ENCODE measurements at regions not wholly inside any gene's neighbourhood (a gene's known extent, or its start where the extent isn't known, plus 50 kb on each side); places are given as distances from the start of the nearest gene placed in this dataset.

GRCh38 chr4:183017962-183018361, 81.1 kb upstream of the WWC2 start:
- H3K4me1 Mint-ChIP-seq, result peaks cover 8% of the 10 kb centered on the region
- no peaks in the 10 kb centered on the region for H3K36me3 Mint-ChIP-seq
- H3K27me3 Mint-ChIP-seq (ENCODE audit: low read depth), result no peaks in the 10 kb centered on the region; the same call in 1 of the 2 replicates
- TF ChIP-seq FOXK1 (CRISPR knock-in tag; IDR thresholded peaks at IDR 0.05), result no peak
- no peak for TF ChIP-seq ETV6 (CRISPR knock-in tag; IDR thresholded peaks at IDR 0.05)
- TF ChIP-seq MLX (CRISPR knock-in tag; IDR thresholded peaks at IDR 0.05), result no peak
- TF ChIP-seq ZNF232 (CRISPR knock-in tag; IDR thresholded peaks at IDR 0.05), result no peak
- no peak for TF ChIP-seq AFF4 (CRISPR knock-in tag; IDR thresholded peaks at IDR 0.05; ENCODE audit: borderline replicate concordance)
- no peak for TF ChIP-seq USF2 (CRISPR knock-in tag; IDR thresholded peaks at IDR 0.05)
- no peak for TF ChIP-seq JAZF1 (CRISPR knock-in tag; IDR thresholded peaks at IDR 0.05)
- H3K4me3 Mint-ChIP-seq, result no peak overlapping the region
- no peaks in the 10 kb centered on the region for H3K9me3 Mint-ChIP-seq
- ChIA-PET POLR2A (no interaction called here), CTCF (no interaction called here)
- H3K27ac Mint-ChIP-seq, result no peak overlapping the region
- DNase-seq (ENCODE audit: low spot score) (no peak), ATAC-seq (no peak)

GRCh38 chr4:183014361-183015084, 84.5 kb upstream of the WWC2 start:
- peak overlapping the region; percentile 69 for H3K4me3 Mint-ChIP-seq
- TF ChIP-seq KAT7 (CRISPR knock-in tag; IDR thresholded peaks at IDR 0.05; ENCODE audit: borderline replicate concordance) (no peak), ATF2 (CRISPR knock-in tag; IDR thresholded peaks at IDR 0.05; ENCODE audit: borderline replicate concordance, low read depth) (no peak), CREM (CRISPR knock-in tag; IDR thresholded peaks at IDR 0.05) (no peak), NR1H2 (CRISPR knock-in tag; IDR thresholded peaks at IDR 0.05) (no peak), ZNF281 (CRISPR knock-in tag; IDR thresholded peaks at IDR 0.05) (no peak), ZMAT4 (CRISPR knock-in tag; IDR thresholded peaks at IDR 0.05) (no peak), ZBTB21 (CRISPR knock-in tag; IDR thresholded peaks at IDR 0.05; ENCODE audit: borderline replicate concordance) (no peak), IRF1 (CRISPR knock-in tag; IDR thresholded peaks at IDR 0.05) (no peak), ELF4 (CRISPR knock-in tag; IDR thresholded peaks at IDR 0.05; ENCODE audit: low read depth) (no peak), ATF3 (CRISPR knock-in tag; conservative IDR thresholded peaks at IDR 0.05) (no peak), TP53 (CRISPR knock-in tag; IDR thresholded peaks at IDR 0.05) (no peak), ZNF219 (CRISPR knock-in tag; IDR thresholded peaks at IDR 0.05; ENCODE audit: borderline replicate concordance) (no peak), ZNF396 (CRISPR knock-in tag; IDR thresholded peaks at IDR 0.05; ENCODE audit: borderline replicate concordance) (no peak)
- H3K4me1 Mint-ChIP-seq, result peaks cover 8% of the 10 kb centered on the region
- DNase-seq (ENCODE audit: low spot score), result no peak
- H3K27me3 Mint-ChIP-seq (ENCODE audit: low read depth), result no peaks in the 10 kb centered on the region; the same call in 1 of the 2 replicates
- ATAC-seq, result no peak
- H3K27ac Mint-ChIP-seq, result no peak overlapping the region
- no peaks in the 10 kb centered on the region for H3K9me3 Mint-ChIP-seq
- ChIA-PET CTCF (interaction anchor here (0.7 to 1.9 kb wide), 10 partner anchors 10 to 250 kb away, joined by 3 to 20 read pairs (median 4); no protein-coding TSS in a partner anchor), POLR2A (no interaction called here)
- no peaks in the 10 kb centered on the region for H3K36me3 Mint-ChIP-seq

All from WTC11 (cell line).